ENCODE measurements at regions not wholly inside any gene's neighbourhood (a gene's known extent, or its start where the extent isn't known, plus 50 kb on each side); places are given as distances from the start of the nearest gene placed in this dataset.

DNA sequence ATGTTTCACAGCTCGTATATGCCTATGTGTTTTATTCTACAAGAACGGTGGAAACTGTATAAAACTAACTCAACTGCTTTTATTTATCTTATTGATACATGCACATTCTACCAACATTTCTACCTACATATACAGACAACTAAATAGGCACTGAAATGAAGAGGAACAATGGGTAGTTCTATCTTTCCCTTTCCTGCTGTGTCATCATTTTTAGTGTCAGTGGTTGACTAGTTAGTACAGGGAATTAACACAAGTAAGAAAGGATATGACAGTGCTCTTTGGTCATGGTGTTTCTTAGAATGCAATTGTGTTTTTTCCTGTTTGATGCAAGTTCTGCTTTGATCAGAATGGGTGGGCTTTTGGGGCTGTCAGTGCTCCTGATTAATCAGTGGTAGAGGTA, 293.8 kb upstream of the CTSO start:
- Mint-ChIP-seq H3K4me3 (no peak overlapping the region), H3K27ac (0 out of 2 replicates have a peak overlapping the region, but pooled peaks have one; percentile 19), H3K27me3 (ENCODE audit: insufficient read depth, low read depth, poor library complexity) (no peaks in the 10 kb centered on the region), H3K36me3 (ENCODE audit: low read depth) (no peaks in the 10 kb centered on the region), H3K4me1 (no peaks in the 10 kb centered on the region), H3K9me3 (no peaks in the 10 kb centered on the region)
- Histone ChIP-seq H2AFZ (0 out of 2 replicates have a peak overlapping the region, but pooled peaks have one; percentile 50), H3K4me2 (no peak overlapping the region), H3K79me2 (replicated peaks; ENCODE audit: insufficient read depth) (no peaks in the 10 kb centered on the region), H3F3A (replicated peaks; ENCODE audit: low read depth) (no peaks in the 10 kb centered on the region), H4K20me1 (replicated peaks; ENCODE audit: insufficient read depth) (no peaks in the 10 kb centered on the region), H3K27ac (ENCODE audit: low read depth) (no peak overlapping the region), H3K27me3 (ENCODE audit: insufficient read depth) (no peaks in the 10 kb centered on the region), H3K36me3 (ENCODE audit: insufficient read depth) (no peaks in the 10 kb centered on the region), H3K4me3 (no peak overlapping the region), H3K4me1 (ENCODE audit: insufficient read depth) (no peaks in the 10 kb centered on the region), H3K9me2 (ENCODE audit: insufficient read depth) (no peaks in the 10 kb centered on the region)
- TF ChIP-seq ZNF114 (CRISPR knock-in tag; IDR thresholded peaks at IDR 0.05) = no peak
- TF ChIP-seq JUNB (IDR thresholded peaks at IDR 0.05; ENCODE audit: unreplicated experiment) = no peak
- TF ChIP-seq, protein P1, sequence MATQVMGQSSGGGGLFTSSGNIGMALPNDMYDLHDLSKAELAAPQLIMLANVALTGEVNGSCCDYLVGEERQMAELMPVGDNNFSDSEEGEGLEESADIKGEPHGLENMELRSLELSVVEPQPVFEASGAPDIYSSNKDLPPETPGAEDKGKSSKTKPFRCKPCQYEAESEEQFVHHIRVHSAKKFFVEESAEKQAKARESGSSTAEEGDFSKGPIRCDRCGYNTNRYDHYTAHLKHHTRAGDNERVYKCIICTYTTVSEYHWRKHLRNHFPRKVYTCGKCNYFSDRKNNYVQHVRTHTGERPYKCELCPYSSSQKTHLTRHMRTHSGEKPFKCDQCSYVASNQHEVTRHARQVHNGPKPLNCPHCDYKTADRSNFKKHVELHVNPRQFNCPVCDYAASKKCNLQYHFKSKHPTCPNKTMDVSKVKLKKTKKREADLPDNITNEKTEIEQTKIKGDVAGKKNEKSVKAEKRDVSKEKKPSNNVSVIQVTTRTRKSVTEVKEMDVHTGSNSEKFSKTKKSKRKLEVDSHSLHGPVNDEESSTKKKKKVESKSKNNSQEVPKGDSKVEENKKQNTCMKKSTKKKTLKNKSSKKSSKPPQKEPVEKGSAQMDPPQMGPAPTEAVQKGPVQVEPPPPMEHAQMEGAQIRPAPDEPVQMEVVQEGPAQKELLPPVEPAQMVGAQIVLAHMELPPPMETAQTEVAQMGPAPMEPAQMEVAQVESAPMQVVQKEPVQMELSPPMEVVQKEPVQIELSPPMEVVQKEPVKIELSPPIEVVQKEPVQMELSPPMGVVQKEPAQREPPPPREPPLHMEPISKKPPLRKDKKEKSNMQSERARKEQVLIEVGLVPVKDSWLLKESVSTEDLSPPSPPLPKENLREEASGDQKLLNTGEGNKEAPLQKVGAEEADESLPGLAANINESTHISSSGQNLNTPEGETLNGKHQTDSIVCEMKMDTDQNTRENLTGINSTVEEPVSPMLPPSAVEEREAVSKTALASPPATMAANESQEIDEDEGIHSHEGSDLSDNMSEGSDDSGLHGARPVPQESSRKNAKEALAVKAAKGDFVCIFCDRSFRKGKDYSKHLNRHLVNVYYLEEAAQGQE (IDR thresholded peaks at IDR 0.05; ENCODE audit: unreplicated experiment) = no peak
- TF ChIP-seq, protein P2, sequence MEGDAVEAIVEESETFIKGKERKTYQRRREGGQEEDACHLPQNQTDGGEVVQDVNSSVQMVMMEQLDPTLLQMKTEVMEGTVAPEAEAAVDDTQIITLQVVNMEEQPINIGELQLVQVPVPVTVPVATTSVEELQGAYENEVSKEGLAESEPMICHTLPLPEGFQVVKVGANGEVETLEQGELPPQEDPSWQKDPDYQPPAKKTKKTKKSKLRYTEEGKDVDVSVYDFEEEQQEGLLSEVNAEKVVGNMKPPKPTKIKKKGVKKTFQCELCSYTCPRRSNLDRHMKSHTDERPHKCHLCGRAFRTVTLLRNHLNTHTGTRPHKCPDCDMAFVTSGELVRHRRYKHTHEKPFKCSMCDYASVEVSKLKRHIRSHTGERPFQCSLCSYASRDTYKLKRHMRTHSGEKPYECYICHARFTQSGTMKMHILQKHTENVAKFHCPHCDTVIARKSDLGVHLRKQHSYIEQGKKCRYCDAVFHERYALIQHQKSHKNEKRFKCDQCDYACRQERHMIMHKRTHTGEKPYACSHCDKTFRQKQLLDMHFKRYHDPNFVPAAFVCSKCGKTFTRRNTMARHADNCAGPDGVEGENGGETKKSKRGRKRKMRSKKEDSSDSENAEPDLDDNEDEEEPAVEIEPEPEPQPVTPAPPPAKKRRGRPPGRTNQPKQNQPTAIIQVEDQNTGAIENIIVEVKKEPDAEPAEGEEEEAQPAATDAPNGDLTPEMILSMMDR (conservative IDR thresholded peaks at IDR 0.05; ENCODE audit: low read depth in 2 of 2) = no peak
- DNase-seq (ENCODE audit: low spot score) (no peak), ATAC-seq (no peak)

DNA sequence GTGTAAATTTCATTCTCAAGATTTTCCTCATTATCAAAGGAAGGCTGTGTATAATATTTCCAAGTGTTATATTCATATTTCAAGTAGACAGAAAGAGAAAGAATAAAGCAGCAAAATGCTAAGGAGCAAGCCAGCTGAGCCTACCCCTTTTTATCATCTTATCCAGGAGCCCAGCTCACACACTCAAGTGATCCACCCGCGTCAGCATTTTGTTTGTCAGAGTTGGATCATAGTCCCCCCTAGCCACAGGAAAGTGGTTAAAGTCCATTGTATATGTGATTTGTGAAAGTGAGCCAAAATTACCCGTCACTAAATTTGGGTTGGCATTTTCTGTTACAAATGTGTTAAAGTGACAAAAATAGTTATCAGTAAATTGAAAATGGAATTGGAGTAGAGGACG, 289.3 kb upstream of the CTSO start:
- Histone ChIP-seq H3K27me3 (ENCODE audit: insufficient read depth) (no peaks in the 10 kb centered on the region), H3K4me3 (no peak overlapping the region), H3K4me1 (ENCODE audit: insufficient read depth) (no peaks in the 10 kb centered on the region), H3K36me3 (ENCODE audit: insufficient read depth) (no peaks in the 10 kb centered on the region), H3F3A (replicated peaks; ENCODE audit: low read depth) (no peaks in the 10 kb centered on the region), H2AFZ (no peak overlapping the region), H3K9me2 (ENCODE audit: insufficient read depth) (no peaks in the 10 kb centered on the region), H3K4me2 (no peak overlapping the region), H3K79me2 (replicated peaks; ENCODE audit: insufficient read depth) (no peaks in the 10 kb centered on the region), H3K27ac (ENCODE audit: low read depth) (no peak overlapping the region), H4K20me1 (replicated peaks; ENCODE audit: insufficient read depth) (no peaks in the 10 kb centered on the region)
- H3K4me1 Mint-ChIP-seq = no peaks in the 10 kb centered on the region
- ATAC-seq (no peak), DNase-seq (ENCODE audit: low spot score) (no peak)
- no peak overlapping the region for H3K4me3 Mint-ChIP-seq
- H3K9me3 Mint-ChIP-seq = no peaks in the 10 kb centered on the region; the same call in 2 of the 3 replicates
- no peaks in the 10 kb centered on the region for H3K36me3 Mint-ChIP-seq (ENCODE audit: low read depth)
- H3K27ac Mint-ChIP-seq = no peak overlapping the region
- H3K27me3 Mint-ChIP-seq (ENCODE audit: insufficient read depth, low read depth, poor library complexity) = no peaks in the 10 kb centered on the region
- TF ChIP-seq ZNF462 (CRISPR knock-in tag; IDR thresholded peaks at IDR 0.05) (no peak), JUNB (IDR thresholded peaks at IDR 0.05; ENCODE audit: unreplicated experiment) (no peak), ZNF331 (CRISPR knock-in tag; IDR thresholded peaks at IDR 0.05; ENCODE audit: low read depth) (no peak), EZH2phosphoT487 (IDR thresholded peaks at IDR 0.05; ENCODE audit: unreplicated experiment) (no peak)
- TF ChIP-seq, protein P2 (conservative IDR thresholded peaks at IDR 0.05; ENCODE audit: low read depth in 2 of 2) = no peak

Data from GM23338 (cell line).